ENCODE measurements at regions not wholly inside any gene's neighbourhood (a gene's known extent, or its start where the extent isn't known, plus 50 kb on each side); places are given as distances from the start of the nearest gene placed in this dataset.

GRCh38 chr5:44888435-44888834 lies 79.7 kb downstream of the MRPS30 start:
- ATAC-seq (no peak), DNase-seq (ENCODE audit: low spot score) (no peak)
- Mint-ChIP-seq H3K4me3 (no peak overlapping the region), H3K4me1 (no peaks in the 10 kb centered on the region), H3K27me3 (ENCODE audit: low read depth) (no peaks in the 10 kb centered on the region), H3K36me3 (no peaks in the 10 kb centered on the region), H3K9me3 (peaks cover 17% of the 10 kb centered on the region), H3K27ac (no peak overlapping the region)
- ChIA-PET POLR2A (no interaction called here), CTCF (no interaction called here)
- no peak for TF ChIP-seq ATF3 (CRISPR knock-in tag; conservative IDR thresholded peaks at IDR 0.05)
- TF ChIP-seq NR1H2 (CRISPR knock-in tag; IDR thresholded peaks at IDR 0.05) = no peak
- no peak for TF ChIP-seq FOXJ3 (CRISPR knock-in tag; IDR thresholded peaks at IDR 0.05; ENCODE audit: borderline replicate concordance)
- TF ChIP-seq ATF1 (CRISPR knock-in tag; IDR thresholded peaks at IDR 0.05) = no peak
- TF ChIP-seq USF2 (CRISPR knock-in tag; IDR thresholded peaks at IDR 0.05) = no peak
- no peak for TF ChIP-seq ZNF121 (CRISPR knock-in tag; IDR thresholded peaks at IDR 0.05)
- TF ChIP-seq PRRX2 (CRISPR knock-in tag; IDR thresholded peaks at IDR 0.05) = no peak

GRCh38 chr5:44891116-44891515 lies 82.4 kb downstream of the MRPS30 start:
- DNase-seq (ENCODE audit: low spot score) (no peak), ATAC-seq (no peak)
- ChIA-PET CTCF (no interaction called here), POLR2A (no interaction called here)
- H3K4me3 Mint-ChIP-seq = no peak overlapping the region
- TF ChIP-seq NR3C1 (CRISPR knock-in tag; conservative IDR thresholded peaks at IDR 0.05; ENCODE audit: low read depth) = no peak
- no peaks in the 10 kb centered on the region for H3K36me3 Mint-ChIP-seq
- H3K9me3 Mint-ChIP-seq = peaks cover 27% of the 10 kb centered on the region
- H3K27me3 Mint-ChIP-seq (ENCODE audit: low read depth) = no peaks in the 10 kb centered on the region
- no peak overlapping the region for H3K27ac Mint-ChIP-seq
- H3K4me1 Mint-ChIP-seq = no peaks in the 10 kb centered on the region

- ChIA-PET POLR2A (no interaction called here), CTCF (no interaction called here)
- Mint-ChIP-seq H3K4me1 (peaks cover 8% of the 10 kb centered on the region), H3K27ac (no peak overlapping the region), H3K36me3 (peaks cover 8% of the 10 kb centered on the region), H3K4me3 (no peak overlapping the region), H3K9me3 (peaks cover 21% of the 10 kb centered on the region), H3K27me3 (ENCODE audit: low read depth) (no peaks in the 10 kb centered on the region)
- no peak for TF ChIP-seq NR3C1 (CRISPR knock-in tag; conservative IDR thresholded peaks at IDR 0.05; ENCODE audit: low read depth)
- ATAC-seq (no peak), DNase-seq (ENCODE audit: low spot score) (no peak)
Observed at GRCh38 chr5:44900273-44900954, 91.7 kb downstream of the MRPS30 start.

- peaks cover 10% of the 10 kb centered on the region for H3K4me1 Mint-ChIP-seq
- ATAC-seq = no peak
- CTCF ChIA-PET = no interaction called here
- no peaks in the 10 kb centered on the region for H3K36me3 Mint-ChIP-seq
- TF ChIP-seq MYBL2 (CRISPR knock-in tag; IDR thresholded peaks at IDR 0.05) = no peak
- H3K4me3 Mint-ChIP-seq = no peak overlapping the region
- H3K9me3 Mint-ChIP-seq = peaks cover 11% of the 10 kb centered on the region; the same call in 1 of the 2 replicates
- no peak overlapping the region for H3K27ac Mint-ChIP-seq
- POLR2A ChIA-PET = no interaction called here
- DNase-seq (ENCODE audit: low spot score) = no peak
- no peaks in the 10 kb centered on the region for H3K27me3 Mint-ChIP-seq (ENCODE audit: low read depth)
Observed at GRCh38 chr5:44907396-44907795, 98.6 kb downstream of the MRPS30 start.

- H3K27ac Mint-ChIP-seq = no peak overlapping the region
- H3K4me3 Mint-ChIP-seq = no peak overlapping the region
- no peak for DNase-seq (ENCODE audit: low spot score)
- no peaks in the 10 kb centered on the region for H3K36me3 Mint-ChIP-seq
- H3K9me3 Mint-ChIP-seq = peaks cover 11% of the 10 kb centered on the region; the same call in 1 of the 2 replicates
- ATAC-seq = no peak
- ChIA-PET POLR2A (no interaction called here), CTCF (no interaction called here)
- H3K4me1 Mint-ChIP-seq = peaks cover 17% of the 10 kb centered on the region
- H3K27me3 Mint-ChIP-seq (ENCODE audit: low read depth) = no peaks in the 10 kb centered on the region
- no peak for TF ChIP-seq ARID4B (CRISPR knock-in tag; IDR thresholded peaks at IDR 0.05; ENCODE audit: borderline replicate concordance)
- no peak for TF ChIP-seq E2F5 (CRISPR knock-in tag; IDR thresholded peaks at IDR 0.05)
- no peak for TF ChIP-seq PRDM15 (CRISPR knock-in tag; IDR thresholded peaks at IDR 0.05)
Observed at GRCh38 chr5:44909004-44909403, 100.3 kb downstream of the MRPS30 start.

Data from WTC11 (cell line).